ENCODE measurements at regions not wholly inside any gene's neighbourhood (a gene's known extent, or its start where the extent isn't known, plus 50 kb on each side); places are given as distances from the start of the nearest gene placed in this dataset.
A peak's percentile ranks its signal among the peaks of the same experiment; 100 is the strongest.

DNA sequence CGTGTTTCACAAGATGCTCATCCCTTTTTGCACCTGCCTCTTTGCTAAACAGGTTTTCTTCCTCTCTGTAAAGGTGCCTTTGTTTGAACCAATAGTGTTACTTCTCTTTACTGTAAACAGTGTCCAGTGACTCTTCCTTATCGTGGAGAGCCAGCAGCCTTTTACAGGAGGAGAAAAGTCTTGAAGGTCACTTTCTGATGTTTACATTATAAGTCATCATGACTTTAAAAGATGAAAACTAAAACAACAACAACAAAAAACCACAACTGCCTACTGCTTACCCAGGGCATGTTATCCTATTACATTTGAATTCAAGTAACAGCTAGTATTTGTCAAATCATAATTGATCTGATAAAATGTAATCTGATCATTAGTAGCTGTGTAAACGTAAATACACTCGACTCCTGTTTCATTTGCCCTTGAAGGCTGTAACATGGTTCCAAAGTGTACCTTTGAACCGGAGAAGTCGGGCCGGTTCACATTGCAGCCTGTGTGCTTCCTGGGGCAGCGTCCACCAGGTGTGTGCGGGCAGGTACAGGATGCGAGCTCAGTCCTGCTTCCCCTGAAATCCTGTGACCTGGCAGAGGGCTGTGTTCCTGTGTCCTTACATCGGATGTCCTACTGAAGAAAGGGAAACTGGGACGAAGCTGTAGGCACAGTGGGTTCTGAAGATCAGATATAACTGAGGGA is 118.1 kb downstream of the C9orf152 start:
- Histone ChIP-seq H4K20me1 (ENCODE audit: insufficient read depth, low read length) (peaks cover 97% of the 10 kb centered on the region), H3K4me1 (ENCODE audit: control insufficient read depth, insufficient read depth, low read length) (peaks cover 21% of the 10 kb centered on the region), H3K79me1 (ENCODE audit: low read depth in 1 of 2, low read length in 2 of 2) (peaks cover 31 to 86% of the 10 kb centered on the region in 2 experiments; a peak in 3 of 4 replicates), H3K4ac (ENCODE audit: low read depth, low read length) (no peak overlapping the region), H3K27me3 (ENCODE audit: control insufficient read depth, insufficient read depth, low read length) (no peaks in the 10 kb centered on the region), H3K9me1 (ENCODE audit: insufficient read depth, low read length) (peaks cover 42% of the 10 kb centered on the region), H2BK15ac (ENCODE audit: low read depth, low read length) (no peak overlapping the region), H3K36me3 (ENCODE audit: control insufficient read depth, insufficient read depth, low read length) (peaks cover 16% of the 10 kb centered on the region), H3K9ac (ENCODE audit: low read depth, low read length) (no peak overlapping the region), H4K8ac (ENCODE audit: low read depth in 2 of 2, low read length in 2 of 2) (0 out of 4 replicates have a peak overlapping the region, but pooled peaks of 1 of the 2 experiments have one; percentile 9), H2BK120ac (ENCODE audit: low read depth, low read length) (no peak overlapping the region), H4K5ac (ENCODE audit: low read depth, low read length) (no peak overlapping the region), H3K14ac (replicated peaks; ENCODE audit: low read depth, low read length) (peak overlapping the region; percentile 66; the same call in 1 of the 2 replicates), H3K23ac (ENCODE audit: low read depth, low read length) (peak overlapping the region; percentile 25; the same call in 1 of the 2 replicates), H3K27ac (ENCODE audit: insufficient read depth, low read length) (no peak overlapping the region), H2AFZ (replicated peaks; ENCODE audit: low read length, poor library complexity) (peak overlapping the region; percentile 37), H2BK5ac (ENCODE audit: low read depth, low read length, poor library complexity, severe bottlenecking) (peak overlapping the region; percentile 35), H2BK20ac (ENCODE audit: low read depth, low read length) (no peak overlapping the region), H3K56ac (ENCODE audit: extremely low read depth, insufficient read depth, low read length) (no peak overlapping the region), H4K91ac (ENCODE audit: insufficient read depth, low read depth, low read length) (no peak overlapping the region), H3K4me2 (ENCODE audit: low read depth, low read length) (peak overlapping the region; percentile 44), H2AK5ac (ENCODE audit: low read depth, low read length) (no peak overlapping the region), H3K18ac (ENCODE audit: low read depth, low read length) (no peak overlapping the region; the same call in 1 of the 2 replicates), H3K4me3 (ENCODE audit: insufficient read depth, low read depth, low read length) (no peak overlapping the region), H2AK9ac (replicated peaks; ENCODE audit: low read depth, low read length, poor library complexity) (no peak overlapping the region), H3K9me3 (ENCODE audit: control insufficient read depth, insufficient read depth, low read length) (no peaks in the 10 kb centered on the region)
- in situ Hi-C loops (cut with MboI; ENCODE audit: low sequenced_read_pairs) (no loop called here), dilution Hi-C loops (cut with HindIII; ENCODE audit: low sequenced_read_pairs, unreplicated experiment) (no loop called here), intact Hi-C loops (cut with micrococcal nuclease) (no loop called here)
- ATAC-seq (ENCODE audit: low read depth), result peak; percentile 11; the same call in 1 of the 2 replicates
- TF ChIP-seq SMC3 (IDR thresholded peaks at IDR 0.05; ENCODE audit: low read depth, low read length), result no peak
- CTCF ChIA-PET, result interaction anchor here (1.2 kb wide), 1 partner anchor 10 kb away, joined by 3 read pairs; no protein-coding TSS in a partner anchor
- POLR2A ChIA-PET (ENCODE audit: unreplicated experiment), result no interaction called here
- no TSS peak for BruUV-seq (replicated peaks)
- DNase-seq, result peak; percentile 26
- 78% methylated on average over 10 of the region's 12 CpGs; no CpG with 5 or more reads in 1 of the 2 experiments for WGBS, 2 experiments (ENCODE audit: extremely low coverage in 2 of 2, insufficient read length in 1 of 2)

Measured in IMR-90 (cell line).